Suppressor macrophage (primary cell): ENCODE measurements at regions not wholly inside any gene's neighbourhood (a gene's known extent, or its start where the extent isn't known, plus 50 kb on each side); places are given as distances from the start of the nearest gene placed in this dataset.

Experiments
- DNase-seq, 4 experiments: peaks; one replicate each; pipeline ENCODE4 v3.0.0-alpha.2; 2020 to 2022

DNA sequence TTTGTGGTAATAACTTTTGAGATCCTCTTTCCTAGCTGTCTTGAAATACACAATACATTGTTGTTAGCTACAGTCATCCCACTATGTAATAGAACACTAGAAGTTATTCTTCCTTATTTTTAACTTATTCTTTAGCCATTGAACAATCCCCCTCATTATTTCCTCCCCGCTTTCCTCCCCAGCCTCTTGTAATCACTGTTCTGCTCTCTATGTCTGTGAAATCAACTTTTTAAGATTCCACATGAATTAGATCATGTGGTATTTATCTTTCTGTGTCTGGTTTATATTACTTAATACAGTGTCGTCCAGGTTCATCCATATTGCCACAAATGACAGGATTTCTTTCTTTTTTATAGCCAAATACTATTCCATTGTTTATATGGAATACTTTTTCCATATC is 72.9 kb downstream of the SLC10A2 start:
- DNase-seq = no peak

DNA sequence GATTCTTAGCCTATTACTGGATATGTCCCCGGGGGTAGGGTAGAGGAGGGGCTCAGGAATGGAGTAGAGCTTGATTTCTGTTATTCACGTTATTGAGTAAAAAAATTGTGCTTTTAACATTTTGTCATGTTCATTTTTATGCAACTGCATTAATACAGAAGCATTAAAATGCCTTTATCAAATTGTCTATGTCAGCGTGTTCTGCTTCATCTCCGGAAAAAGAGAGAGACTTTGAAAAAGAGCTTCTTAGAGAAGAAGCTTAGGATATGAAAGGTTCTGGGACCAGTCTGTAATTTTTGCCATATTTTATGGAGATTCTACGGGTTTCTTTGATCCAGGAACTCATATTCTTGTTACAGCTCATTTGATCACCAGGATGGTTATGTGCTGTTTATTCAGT is 82.0 kb downstream of the SLC10A2 start:
- no peak for DNase-seq

DNA sequence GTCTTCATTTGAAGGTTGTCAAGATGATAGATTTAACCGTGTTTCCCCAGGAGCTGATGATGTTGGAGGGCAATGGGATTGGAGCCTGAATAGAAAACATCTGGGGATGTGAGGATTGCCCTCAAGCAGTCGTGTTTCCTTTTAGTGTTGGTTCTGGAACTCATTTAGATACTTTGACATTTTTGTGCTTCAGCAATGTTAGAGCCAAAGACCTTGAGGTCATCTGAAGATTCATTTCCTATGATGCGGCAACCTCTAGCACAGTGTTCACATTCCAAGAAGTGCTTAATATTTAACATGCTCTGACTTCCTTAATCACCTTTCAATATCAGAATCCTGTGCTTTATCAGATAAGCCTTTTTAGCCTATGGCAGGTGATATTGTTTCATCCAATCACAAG is 82.7 kb downstream of the SLC10A2 start:
- no peak for DNase-seq

DNA sequence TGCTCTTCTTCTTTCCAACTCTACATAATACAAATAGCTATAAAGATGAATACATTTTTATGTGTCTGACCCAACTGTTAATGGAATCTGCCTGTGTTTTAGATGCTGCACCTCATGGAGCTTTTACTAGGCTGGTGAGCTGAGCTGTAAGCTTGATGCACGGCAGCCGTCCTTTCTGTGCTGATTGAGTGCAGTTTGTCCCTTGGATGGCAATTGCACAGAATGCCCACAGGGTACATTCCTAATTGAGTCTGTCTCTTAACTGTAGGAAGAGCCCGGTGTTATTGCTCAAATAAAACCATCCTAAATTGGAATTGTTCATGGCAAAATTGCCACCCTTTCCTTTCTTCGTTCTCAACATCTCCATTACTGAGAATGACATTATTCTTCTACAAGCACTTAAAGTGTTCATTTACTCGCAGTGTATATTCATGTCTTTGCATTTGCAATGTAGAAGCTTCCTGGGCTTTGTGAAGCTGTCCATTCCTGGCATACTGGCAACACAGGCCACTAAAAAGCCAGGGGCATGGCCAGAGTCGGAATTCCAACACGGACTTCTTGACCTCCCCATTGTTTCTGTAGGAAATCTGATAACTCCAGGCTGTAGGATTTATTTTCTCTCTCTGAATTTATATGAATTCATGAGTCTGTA is 85.8 kb downstream of the SLC10A2 start:
- DNase-seq = no peak

DNA sequence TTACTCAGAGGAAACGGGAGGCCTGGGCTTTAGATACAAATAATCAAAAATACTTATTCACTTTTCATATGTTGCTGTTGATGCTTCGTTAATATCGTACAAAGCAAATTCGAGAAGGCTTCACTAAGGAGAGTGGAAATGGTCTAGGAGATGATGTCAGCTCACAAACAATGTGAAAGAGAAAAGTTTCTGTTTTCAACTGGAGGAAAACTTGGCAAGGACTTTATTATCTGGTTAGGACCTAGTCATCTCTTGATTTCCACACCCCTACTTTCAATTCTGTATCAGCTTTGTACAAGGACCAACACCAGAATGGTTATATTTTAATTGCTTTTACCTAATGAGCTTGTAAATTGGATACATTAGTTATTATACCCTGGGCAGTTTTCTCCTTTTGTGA is 88.0 kb downstream of the SLC10A2 start:
- no peak for DNase-seq

DNA sequence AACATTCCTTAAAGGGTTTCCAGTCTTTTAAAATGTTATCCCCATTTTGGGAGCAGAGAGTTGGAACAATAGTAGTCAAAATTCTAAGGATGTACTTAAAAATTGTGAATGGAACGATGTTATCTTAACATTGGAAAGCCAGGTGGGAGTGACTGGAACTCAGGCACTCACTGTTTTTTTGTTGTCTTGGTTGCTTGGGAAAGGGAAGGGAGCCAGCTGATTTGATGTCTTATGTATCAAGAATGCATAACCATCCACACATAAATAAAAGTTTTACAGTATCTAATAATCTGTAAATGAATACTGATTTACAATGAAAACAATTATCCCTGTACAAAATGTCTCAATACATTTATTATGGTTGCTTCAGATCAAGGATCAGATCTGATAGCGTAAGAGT is 88.7 kb downstream of the SLC10A2 start:
- no peak for DNase-seq

DNA sequence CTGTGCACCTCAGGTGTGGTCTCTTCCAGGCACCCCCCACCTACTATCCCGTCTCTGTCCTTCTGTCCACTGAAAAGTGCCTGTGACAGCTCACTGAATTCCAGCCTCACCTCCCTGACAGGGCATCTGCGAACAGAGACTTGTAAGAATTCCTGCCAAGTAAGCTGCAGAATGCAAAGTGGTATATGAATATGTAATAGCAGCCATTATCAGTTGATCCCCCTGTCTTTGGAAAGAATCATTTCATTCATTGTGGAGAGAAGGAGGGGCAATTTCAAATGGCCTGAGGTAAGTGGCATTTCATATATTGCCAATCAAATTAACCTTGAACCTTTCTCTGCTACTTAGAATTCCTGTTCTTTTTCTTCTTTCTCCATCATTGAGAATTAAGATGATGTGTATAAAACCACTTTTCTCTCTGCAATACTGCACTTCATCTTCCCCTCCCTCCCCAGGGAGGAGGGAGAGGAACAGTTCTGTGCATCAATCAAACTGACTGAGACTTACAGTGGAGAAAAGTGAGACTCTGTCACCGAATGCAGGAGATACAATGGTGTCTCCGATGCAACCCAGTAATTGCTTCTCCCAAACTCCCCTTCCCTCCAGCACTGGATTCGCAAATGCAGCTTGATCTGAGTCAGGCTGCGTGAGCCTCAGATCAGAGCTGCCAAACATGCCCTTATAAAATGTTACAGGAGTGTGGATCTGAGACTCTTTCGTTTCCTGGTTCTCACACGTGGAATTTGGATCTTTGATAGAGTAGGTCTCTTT is 91.7 kb downstream of the SLC10A2 start:
- DNase-seq = no peak

DNA sequence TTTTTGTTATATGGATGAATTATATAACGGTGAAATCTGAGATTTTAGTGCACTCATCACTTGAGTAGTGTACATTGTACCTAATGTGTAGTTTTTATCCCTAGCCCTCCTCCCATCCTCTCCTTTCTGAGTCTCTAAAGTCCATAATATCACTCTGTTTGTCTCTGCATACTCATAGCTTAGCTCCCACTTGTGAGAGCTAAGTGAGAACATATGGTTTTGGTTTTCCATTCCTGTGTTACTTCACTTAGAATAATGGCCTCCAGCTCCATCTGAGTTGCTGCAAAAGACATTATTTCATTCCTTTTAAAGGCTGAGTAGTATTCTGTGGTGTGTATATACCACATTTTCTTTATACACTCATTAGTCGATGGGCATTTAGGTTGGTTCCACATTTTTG is 94.0 kb downstream of the SLC10A2 start:
- DNase-seq = no peak

DNA sequence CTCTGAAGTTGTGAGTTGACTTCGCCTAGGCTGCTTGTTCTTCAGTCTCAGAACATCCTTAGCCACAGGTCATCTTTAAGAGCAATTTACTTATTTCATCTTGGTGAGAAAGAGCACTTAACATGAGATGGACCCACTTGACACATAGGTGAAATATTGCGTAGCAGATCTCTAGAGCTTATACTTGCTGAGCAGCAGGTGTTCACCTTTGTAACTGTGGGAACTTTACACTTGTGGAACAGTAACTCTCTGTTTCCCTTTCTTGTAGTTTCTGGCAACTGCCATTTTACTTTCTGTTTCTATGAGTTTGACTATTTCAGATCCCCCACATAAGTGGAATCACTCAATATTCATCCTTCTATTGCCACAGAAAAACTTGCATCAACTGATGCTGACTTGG is 95.7 kb downstream of the SLC10A2 start:
- DNase-seq = no peak

DNA sequence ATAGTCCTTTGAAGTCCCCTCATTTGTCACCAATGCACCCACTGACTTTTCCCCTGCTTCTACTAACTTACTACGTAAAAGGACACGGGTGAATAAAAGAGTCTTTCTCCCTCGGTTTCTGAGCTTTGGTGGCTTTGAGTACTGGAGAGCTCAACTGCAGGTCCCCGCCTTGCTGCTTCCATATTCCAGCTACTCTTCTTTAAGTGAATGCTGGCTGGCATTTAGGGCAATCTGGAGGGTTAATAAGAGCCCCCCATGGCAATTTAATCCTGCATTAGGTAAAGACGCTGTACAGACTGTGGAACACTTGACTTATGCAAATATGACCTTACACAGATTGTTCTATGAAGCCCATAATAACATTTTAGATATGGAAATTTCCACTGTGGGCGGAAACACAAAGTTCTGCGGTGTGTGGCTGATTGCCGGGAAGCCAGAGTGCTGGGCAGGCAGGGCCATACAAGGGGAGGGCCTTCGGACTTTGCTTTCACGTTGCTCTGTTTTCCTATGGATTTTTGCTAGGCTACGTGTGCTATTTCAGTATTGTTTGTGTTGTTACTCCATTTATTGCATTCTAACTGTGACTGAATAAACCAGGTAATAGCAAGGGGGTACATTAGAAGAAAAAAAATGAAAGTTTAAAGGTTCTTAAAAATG is 97.5 kb downstream of the SLC10A2 start:
- no peak for DNase-seq

DNA sequence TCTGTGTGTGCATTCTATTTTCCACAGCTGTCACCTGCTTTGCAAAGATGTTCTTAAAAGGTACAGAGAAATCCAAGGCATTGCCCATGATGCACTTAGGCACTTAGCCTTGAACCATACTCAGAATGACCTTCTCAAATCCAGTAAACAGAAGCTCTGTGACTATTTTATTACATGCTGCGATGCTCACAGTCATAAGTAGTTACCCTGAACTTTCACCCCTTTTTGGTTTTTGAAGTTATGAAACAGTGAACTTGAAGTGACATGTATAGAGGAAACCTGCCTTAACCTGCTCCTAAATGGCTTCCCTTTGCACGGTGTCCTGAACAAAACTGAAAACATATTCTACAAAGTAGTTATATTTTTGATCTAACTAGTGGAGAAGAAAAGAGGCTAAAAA is 100.4 kb downstream of the SLC10A2 start:
- no peak for DNase-seq

DNA sequence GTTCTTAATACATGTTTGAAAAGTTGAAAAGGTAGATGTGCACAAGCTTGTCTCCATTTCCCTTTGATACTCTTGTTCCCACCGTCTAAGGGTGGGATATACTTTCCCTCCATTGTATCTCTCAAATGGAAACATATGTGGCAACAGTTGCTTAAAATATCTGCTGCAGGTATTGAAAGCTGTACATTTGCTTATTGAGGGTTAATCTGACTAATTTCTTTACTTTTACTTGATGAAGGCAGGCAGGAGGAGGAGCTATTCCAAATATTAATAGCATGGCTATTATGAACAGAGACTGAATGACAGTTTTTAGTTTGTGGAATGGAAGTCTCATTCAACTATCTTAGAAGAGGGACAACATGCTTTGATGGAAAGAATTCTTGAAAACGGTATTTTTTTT is 103.8 kb downstream of the SLC10A2 start:
- no peak for DNase-seq

DNA sequence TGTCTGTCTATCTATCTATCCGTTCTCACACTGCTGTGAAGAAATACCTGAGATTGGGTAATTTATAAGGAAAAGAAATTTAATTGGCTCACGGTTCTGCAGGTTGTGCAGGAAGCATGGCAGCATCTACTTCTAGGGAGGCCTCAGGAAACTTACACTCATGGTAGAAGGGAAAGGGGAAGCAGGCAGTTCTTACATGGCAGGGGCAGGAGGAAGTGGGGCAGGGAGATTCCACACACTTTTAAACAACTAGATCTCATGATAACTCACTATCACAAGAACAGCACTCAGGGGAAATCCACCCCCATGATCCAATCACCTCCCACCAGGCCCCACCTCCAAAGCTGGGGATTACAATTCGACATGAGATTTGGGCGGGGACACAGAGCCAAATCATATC is 105.3 kb downstream of the SLC10A2 start:
- peak in 3 of 4 experiments; percentile 2 to 6 (median 6) for DNase-seq

DNA sequence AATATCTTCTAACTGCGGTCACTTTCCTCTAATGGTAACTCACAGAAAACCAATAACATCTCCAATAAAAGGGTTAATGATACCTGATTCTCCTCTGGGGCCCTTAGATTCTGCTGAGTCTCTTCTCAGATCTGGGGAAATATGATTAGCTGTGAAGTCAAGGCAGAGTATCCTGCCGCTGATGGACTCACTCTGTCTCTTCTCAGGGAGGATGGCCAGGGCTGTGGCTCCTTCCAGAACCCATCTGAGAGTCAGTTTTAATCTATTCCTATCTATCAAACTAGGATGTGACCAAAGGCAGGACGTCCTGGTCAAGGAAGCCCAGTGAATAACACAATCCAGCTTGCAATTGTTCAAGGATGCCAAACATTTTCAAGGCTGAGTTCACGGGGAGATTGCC is 109.8 kb downstream of the SLC10A2 start:
- no peak for DNase-seq

DNA sequence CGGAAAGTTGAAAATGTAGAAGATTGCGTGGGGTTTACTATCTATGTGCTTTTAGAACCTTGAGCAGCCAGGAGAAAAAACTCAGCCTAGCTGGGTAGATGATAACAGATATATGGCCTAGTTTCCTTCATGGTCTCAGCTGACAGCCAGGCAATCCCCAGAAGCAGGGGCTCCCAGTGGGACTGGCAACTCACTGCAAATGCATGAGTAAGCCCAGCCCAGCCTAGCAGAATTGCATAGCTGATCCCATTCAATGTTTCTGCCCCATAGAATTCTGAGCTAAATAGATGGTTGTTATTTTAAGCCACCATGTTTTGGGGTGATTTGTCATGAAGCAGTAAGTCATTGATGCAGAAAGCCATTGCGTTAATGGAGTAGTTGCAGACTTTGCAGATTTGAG is 108.5 kb downstream of the ERCC5 start:
- DNase-seq = no peak

DNA sequence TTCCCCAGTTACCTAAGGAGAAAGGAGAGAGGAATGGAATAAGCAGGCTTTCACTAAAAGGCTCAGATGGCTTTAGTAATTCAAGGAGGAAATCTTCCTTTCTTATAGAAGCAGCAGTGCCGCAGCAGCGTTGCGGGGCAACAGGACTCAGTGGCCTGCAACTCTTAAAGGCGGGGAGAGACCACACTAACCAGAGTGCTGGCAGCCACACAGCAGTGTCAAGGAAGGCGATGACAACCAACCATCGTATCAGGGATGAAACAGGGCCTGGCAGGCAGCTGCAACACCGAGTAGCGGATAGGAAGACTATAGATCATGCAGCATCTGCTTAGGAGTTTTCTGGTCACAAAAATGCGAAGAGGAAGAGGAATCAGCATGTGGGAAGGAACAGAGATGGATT is 106.0 kb downstream of the ERCC5 start:
- DNase-seq = no peak

DNA sequence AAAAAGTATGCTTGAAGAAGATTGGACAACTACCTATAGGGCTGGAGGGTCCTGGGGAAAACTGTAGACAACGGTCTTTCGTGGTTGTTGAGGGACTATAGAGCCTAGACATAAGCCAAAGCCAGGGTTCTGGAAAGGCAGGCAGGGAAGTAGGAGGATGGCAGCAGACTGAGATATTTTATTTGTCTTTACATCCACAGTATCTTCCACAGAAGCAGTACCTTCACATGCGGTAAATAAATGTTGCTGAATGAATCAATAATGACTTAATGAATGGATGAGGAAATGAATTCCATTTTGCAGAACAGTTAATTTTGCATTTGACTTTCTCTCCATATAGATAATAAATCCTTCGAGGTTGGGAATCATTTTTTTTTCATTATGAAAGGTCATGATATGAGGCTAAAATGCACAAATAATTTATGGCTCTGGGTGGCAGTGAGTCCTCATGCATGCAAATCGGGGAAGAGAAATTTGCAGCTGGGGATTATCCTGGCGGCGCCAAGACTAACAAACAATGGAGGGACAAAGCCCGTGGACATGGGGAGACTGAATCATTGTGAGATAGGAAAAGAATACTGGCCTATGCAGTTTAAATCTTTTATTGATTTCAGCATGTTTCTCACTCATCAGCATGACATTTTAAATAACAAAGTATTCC is 102.0 kb downstream of the ERCC5 start:
- no peak for DNase-seq

DNA sequence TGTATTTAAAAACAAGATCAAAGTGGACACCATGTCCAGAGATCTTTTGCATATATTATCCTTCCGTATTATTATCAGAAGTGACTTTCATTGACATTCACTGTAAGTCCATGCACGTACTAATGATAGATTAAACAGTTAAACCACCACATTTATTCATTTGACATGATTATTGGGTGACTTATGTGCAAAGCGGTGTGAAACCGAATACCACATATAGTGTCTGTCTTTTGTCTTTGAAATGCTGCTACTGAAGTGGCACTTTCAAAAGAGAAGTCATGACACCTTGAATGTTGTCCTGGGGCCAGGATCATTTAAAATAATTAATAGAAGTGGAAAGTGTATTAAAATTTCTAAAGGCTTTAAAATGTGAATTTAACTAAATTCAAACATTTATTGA is 100.1 kb downstream of the ERCC5 start:
- DNase-seq = no peak

DNA sequence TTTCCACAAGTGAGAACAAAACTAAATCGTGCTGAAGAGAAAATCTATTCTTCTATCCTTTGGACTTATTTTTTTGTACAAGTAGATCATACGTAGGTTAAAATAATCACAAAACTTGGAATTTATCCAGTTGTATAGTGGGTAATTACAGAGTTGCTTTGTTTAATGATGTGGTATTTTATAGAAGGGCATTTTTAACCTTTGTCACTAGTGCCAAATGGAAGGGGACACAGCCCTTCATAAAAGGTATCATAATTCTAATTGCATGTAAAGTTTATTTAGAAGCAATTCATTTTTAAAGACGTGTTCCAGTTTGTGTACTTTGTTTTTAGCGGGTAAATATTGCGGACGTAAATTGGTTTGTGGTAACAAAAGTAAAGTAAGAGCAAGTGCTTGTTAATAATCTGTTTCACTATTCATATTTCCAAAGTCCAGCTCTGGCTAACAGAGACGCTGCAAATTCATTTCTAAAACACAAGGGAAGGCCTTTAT is 99.5 kb downstream of the ERCC5 start:
- no peak for DNase-seq

DNA sequence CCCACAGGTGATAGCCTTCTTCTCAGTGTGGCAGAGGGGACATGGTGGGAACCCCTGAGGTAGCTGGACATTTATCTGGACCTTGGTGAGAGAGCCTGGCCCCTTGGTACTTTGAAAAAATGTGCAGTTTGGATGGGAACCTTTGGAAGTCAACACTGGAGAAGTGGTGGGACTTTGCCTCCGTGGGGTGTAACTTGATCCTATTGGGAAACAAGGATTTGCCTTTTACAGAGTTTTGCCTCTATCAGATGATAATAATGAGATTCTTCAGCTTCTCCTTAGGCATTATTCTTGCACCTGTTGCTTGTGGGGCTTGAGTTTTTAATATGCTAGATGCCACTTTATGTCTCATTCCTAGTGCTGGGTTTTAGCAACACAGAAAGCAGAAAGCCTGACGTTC is 99.0 kb downstream of the ERCC5 start:
- no peak for DNase-seq

DNA sequence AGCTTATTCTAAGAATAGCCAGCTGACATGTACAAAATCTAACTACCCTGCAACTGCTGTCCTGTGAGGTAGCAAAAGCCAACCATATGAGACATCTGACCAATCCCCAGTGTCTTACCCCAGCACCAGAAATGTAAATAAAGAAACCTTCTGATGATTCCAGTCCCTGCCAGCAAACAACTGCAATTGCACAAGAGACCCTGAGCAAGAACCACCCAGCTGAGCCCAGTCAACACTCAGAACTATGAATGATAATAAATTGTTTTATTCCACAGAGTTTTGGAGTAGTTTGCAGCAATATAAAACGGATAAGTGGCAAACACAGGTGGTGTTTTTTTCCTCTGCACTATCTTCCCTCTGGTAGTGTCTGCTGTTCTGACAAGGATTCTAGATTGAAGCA is 94.9 kb downstream of the ERCC5 start:
- no peak for DNase-seq

DNA sequence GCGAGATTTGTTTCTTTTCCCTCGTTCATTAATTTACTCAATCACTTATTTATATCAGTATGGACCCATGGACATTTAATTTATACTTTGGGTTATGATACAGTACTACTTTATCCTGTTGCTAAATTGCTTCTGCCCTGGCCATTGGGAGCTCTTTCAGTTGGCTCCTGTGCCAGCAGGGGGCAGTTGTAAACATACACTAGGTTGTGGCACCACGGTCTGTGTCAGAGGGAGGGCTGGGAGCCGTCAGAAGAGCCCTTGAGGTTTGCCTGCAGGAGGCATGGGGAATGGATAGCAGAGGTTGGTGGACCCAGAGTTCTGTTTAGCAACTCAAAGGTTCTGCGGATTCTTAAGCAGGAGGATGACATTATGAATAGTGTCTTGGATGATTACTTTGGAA is 94.3 kb downstream of the ERCC5 start:
- no peak for DNase-seq

DNA sequence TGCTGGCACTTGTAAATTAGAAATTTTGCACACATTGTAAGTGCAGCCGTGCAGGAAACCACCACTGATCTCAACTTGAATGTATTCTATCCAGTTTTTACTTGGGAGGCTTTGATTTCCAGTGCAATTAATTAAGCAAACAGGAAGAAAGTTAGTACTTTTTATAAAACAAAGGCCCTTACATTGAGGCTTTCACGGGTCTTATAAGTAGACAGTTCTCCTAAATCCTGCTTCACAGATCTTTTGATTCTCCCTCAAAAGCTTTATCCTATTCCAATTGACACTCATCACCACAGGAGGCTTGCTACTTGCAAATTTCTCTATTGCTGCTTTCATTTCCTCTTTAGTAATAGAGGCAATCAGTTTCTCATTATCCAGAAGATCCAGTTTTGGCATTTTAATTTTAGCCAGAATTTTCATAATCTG is 90.1 kb downstream of the ERCC5 start:
- DNase-seq = no peak
